ENCODE measurements at regions not wholly inside any gene's neighbourhood (a gene's known extent, or its start where the extent isn't known, plus 50 kb on each side); places are given as distances from the start of the nearest gene placed in this dataset.

DNA sequence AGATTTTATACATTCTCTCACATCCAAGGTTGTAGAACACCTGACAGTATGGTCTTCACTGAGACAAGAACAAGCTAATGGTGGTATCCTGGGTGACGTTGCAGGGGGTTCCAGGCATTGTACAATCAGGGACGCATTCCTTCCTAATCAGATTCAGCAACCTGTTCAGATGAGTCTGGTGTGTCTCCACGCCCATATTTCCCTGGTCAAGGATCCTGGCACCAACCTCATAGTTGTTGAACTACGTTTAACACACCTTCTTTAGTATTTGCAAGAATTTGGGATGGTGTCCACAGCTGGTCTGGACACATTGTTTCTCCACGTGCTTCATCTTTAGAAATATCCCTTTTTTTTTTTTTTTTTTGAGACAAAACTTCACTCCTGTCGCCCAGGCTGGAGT is 161.0 kb upstream of the CDYL start:
- DNase-seq = no peak

DNA sequence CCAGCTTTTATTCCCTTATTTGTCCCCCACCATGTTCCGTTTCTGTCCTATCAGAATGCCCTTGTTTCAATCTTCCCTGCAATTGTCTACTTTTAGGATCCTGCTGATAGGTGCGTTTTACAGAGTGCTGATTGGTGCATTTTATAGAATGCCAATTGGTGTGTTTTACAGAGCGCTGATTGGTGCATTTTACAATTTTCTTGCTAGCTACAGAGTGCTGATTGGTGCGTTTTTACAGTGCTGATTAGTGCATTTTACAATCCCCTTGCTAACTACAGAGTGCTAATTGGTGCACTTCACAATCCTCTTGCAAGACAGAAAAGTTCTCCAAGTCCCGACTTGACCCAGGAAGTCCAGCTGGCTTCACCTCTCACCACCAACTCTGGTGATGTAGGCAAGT is 161.6 kb upstream of the CDYL start:
- DNase-seq = no peak

DNA sequence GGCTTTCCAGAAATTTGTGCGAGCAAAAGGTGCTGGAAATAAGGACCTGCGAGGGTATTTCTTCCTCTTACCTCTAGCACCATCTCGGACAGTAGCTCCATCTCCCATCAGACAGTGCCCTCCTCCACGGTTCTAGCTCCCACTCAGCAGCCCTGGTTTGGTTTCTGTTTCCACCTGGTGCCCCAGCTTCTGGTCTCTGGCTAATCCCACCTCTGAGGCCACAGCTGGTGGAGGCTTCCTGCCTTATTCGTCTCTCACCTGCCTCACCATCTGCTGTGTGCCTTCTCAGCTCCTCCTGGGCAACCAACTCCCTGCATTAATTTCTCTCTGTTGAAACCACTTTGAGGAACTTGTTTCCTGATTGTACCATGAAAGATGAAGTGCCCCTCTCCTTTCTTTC is 162.4 kb upstream of the CDYL start:
- no peak for DNase-seq

DNA sequence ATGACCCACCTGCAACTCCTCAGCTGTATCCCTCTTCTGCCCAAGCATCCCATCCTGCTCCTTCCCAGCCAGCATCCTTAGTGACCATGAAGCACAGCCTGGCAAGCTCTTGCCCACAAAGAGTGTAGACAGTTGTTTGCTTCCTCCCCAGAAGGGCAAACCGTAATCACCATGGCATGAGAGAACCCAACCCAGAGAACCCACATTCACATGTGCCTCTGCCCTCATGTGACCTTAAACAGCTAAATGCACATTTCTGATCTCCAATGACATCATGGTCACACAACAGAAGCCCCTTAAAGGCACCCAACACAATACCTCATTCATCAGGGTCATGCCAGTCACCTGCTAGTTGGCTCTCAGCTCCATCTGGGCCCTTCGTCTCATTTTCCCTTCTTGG is 162.8 kb upstream of the CDYL start:
- DNase-seq = no peak

DNA sequence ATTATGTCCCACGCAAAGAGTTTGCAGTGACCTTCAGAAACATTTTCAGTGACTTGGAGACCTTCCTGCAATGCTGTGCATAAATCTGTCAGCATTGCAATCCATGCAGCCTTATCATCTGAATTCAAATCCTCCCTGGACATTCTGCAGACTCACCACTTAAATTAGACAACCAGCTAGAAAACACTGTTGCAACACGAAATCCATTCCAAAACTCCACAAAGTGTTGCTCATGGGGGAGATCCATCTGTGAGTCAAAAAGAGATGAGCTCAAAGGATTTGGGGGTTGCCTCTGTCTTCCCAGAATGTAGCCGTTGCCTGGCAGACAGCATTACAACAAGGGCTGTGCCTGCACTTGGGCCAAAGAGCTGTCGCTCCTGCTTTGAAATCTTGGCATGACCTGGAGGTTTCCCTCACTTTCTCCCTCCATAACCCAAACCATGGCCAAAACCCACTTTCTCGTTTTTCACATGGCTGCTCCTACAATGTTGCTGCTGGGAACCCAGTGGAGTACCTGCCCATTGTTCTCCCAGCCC is 163.5 kb upstream of the CDYL start:
- DNase-seq = peak; percentile 56

DNA sequence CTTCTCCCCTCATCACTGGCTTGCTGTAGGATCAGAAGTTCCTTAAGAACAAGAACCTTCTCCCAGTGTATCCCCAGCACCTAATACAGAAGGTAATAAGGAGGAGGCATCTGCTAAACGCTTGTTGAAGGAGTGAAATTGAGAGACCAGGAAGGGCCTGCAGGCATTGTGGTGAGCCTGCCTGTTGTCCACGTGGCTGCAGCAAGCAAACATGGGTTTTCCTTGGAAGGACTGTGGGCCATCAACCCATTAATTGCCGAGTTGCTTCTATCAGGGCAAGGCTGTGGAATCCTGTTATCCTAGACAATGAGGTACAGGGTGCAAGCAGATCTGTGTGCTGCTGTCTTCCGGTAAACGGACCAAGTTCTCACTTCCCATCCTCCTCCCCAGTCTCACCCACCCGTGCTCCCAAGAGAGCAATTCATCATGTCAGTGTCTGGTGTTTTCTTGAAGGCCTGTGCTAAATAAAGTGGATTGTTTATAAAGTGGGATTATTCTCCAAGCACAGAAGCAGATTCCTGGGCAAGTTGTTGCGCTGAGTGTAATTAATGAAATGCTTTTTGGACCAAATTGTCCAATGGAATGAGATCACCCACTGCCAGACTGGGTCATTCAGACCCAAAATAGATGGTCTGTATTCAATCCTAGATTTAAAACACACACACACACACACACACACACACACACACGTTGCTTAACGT is 164.6 kb upstream of the CDYL start:
- no peak for DNase-seq

DNA sequence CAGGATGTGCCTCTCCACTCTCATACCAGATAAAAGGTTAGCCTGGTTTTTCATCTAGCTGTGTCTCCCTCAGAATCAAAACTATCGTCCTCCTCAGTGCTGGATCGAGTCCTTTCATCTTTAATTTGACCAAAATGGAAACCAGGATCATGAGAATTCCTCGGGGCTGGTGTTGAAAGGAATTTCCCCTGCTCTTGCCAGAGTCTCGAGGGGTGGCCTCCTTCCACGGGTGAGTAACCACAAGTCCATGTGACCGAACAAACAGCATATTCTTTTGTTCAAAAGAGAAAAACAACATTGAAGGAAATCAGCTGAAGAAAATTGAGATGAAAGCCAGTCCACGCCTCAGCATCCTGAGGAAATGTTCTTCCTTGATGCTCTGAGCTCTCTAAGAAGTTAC is 165.9 kb upstream of the CDYL start:
- no peak for DNase-seq

DNA sequence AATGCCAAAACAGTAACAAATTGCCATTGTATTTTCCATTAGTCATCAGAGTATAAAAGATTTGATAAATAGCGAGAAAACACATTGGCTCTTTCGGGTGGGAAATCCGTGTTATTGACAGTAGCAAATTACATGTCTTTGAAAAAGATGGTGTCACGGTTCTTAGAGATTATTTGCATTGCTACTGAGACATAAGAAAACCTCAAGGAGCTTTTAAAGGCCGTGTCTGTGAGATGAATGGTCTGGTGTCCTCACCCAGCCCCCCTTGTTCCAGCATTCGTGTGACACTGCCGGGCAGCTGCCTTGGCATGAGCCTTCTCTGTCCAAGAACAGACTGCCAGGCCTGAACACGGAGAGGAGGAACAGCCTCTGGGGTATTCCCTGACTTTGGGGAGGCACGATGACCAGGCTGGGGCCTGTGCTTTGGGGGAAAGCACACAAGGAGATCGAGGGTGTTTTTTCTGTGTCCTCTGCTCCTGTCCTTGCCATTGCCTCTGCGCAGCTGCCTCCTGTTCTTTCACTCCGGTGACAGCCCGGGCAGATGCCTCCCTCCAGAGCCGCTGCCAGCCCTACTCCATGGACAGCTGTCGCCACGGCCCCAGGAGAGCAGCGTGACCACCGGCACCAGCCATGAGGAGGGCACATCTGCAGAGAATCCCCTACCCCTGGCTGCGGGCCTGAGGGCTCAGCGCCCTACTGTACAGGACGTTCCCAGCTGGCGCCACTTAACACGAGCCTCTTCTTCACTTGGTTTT is 167.7 kb upstream of the CDYL start:
- peak; percentile 39 for DNase-seq

DNA sequence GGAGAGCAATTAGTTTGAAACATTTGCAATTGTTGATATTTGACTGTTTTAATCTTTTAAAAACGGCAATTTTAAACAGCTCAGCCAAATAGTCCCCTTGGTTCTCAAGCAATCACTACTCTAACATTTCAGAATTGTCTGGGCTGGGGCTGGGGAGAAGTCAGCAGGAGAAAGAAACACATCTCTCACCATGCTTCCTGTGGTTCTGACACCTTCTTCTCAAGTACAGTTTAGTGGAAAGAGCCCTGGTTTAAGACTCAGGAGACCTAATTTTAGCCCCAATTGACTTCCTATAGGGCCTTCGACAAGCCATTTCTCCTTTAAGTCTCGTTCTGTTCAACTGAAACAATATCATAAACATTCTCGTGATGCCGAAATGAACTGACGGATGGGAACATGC is 168.4 kb upstream of the CDYL start:
- DNase-seq = no peak

DNA sequence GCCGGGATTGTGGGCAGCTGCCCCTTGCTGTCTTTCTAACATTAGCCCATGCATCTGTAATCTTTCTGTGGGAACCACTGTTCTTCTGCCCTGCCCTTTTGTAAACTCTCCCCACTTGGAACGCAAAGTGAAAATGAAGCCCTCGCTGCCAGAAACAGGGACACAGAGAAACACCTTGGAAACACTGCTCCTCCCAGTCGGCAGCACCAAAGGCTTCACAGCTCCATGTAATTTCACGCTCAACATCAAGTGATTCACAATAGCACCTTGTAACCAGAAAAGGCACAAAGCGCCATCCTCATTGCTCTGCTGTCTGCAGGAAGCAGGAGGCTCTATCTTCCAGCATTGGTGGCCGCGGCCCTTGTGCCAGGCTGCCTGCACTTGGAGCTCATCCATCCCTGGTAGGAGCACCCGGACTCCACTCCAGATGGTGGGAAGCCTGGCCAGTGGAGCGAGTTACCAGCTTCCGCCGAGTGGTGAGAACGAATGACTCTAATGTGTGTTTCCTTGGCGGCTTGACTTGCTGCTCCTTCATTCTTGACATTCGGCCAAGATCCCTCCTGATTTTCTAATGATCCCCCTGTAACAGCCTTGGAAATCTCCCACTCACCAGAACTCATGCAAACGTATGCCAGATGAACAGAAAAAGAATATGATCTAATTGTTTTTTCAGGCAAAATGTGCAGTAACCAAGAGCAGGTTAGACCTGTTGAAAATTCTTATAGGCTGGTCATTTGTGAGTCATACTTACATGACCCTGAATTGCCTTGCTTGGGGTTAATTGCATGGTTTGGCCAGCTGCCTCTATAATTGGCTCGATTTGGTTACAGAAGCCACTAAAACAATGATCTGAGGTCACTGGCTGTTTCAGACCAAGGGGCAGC is 169.1 kb upstream of the CDYL start:
- DNase-seq = peak; percentile 95

DNA sequence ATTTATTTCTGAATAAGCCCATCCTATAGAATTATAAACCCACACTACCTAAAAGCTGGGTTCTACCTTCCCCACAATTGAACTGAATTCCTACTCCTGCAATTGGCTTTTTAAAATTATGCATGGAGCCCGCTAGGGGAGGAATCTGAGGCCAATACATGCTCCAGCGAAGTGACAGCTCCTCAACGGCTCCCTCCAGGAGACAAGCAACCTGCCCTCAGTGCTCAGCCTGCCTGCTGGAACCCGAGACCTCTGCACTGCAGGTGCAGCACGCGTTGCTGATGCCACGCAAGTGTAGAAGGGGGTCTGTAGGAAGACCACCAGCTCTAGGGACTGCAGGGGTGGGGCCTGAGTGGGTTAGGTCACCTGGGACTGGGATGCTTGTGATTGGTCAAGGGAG is 170.2 kb upstream of the CDYL start:
- DNase-seq = no peak

DNA sequence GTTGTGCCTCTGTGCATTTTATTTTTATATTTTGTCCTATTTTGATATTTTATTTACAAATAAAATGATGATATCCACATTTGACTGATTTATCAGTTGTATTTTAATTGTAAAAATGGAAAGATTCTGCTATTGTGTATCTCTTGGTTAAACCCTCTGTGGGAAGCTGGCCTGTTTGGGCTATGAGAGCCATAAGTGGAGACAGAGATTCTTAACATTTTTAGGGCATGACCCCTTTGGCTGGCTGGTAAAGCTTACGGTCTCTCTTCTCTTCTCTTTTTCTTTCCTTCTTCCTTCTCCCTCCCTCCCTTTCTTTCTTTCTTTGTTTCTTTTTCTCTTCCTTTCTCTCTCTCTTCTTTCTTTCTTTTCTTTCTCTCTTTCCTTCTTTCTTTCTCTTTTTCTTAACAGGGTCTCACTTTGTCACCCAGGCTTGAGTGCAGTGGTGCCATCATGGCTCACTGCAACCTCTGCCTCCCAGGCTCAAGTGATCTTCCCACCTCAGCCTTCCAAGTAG is 172.3 kb upstream of the CDYL start:
- no peak for DNase-seq

DNA sequence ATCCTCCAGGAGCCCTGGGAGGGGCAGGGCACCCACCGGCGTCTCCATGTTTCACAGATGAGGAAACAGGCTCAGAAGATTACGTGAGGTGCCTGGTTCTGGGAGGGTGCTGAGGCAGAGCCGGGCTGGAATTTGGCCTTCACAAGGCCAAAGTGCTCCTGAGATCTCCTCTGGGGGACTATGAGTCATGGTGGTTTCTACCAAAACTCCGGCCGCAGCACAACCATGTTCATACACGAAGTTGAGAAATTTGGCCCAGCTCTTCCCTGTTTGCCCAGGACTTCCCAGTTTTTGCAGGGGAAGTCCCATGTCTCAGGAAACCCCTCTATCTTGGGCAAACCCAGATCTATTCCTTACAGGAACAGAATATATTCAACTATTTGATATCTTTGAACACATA is 172.9 kb upstream of the CDYL start:
- no peak for DNase-seq

DNA sequence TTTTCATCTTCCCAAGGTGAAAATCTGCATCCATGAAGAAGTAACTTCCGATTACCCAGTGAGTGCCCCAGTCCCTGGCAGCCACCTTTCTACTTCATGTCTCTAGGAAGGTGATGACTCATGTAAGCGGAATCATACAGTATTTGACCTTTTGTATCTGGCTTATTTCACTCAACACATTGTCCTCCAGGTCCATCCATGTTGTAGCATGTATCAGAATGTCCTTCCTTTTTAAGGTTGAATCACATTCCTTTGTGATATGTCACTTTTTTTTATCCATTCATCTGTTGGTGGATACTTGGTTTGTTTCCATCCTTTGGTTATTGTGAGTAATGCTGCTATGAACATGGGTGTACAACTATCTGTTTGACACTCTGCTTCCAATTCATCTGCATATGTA is 176.3 kb upstream of the CDYL start:
- no peak for DNase-seq

DNA sequence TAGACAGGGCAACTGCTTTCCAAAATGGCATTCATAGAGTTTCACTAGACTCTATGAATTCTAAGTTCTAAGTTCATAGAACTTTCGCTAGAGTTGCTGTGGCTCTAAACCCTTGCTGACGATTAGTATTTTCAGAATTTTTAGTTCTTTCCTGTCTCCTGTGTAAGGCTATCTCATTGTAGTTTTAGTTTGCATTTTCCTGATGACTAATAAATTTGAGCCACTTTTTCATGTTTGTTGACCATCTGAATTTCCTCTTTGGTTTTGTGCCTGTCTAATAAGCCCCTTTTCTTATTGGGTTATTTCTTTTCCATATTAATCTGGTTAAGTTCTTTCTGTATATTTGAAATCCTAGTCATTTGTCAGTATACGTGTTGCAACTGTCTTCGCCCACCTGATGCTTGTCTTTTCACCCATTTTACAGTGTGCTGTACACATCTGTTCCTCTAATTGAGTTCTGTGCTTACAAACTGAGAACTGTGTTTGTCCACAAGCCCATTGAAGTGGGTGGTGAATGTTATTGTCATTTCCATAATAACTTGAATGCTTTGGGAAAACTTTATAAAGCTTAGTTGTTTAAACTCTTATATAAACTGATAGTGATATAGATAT is 177.7 kb upstream of the CDYL start:
- no peak for DNase-seq

DNA sequence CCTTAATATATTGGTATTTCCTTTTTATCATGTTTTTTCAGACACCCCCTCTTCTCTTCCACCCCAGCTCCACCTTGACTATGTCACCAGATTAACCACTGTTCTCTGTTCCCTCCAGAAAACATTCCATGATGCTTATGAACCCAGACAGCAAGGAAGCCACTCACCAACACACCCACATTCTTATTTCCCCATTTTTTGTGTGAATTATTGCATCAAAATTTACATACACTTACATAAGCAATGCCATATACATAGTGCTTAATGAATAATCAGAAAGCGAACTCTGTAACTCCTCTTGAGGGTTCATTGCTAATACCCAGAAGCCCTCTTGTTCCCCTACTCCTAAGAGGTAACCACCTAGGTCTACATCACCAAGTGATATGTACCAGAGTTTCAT is 182.3 kb upstream of the CDYL start:
- DNase-seq = no peak

DNA sequence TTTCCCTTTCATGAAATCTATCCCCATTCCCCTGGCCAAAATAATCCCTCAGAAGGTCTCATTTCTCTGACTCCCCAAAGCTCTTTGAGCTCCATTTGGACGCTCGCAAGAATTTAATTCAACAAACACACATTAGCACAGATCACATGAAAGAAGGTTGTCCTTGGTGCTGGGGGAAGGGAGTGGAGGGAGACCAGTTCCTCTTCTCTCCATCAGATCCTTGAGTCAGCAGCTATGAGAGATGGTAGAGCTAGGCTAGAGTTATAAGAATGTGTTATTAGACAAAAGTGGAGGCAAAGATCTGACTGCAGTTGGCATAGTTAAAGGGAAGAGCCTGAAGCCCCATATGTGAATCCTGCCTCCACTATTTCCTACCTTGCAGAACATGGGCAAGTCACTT is 184.2 kb upstream of the CDYL start:
- DNase-seq = no peak

DNA sequence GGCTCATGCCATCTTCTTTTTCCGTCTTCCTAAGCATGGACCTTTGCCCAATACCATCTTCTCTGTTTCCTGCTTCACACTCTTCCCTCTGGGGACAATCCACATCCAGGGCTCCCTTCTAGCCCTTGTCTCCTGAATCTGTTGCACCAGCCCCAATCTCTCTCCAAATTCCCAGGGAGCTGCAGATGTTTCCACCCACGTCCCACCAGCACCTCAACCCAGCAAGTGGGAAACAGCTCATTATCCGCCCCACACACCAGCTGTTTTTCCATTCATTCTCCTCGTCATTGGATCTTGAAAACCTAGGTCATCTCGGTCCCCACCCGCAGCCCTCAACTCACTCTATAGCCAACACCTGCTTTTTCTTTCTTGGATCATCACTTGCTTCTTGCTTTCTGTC is 185.0 kb upstream of the CDYL start:
- no peak for DNase-seq

DNA sequence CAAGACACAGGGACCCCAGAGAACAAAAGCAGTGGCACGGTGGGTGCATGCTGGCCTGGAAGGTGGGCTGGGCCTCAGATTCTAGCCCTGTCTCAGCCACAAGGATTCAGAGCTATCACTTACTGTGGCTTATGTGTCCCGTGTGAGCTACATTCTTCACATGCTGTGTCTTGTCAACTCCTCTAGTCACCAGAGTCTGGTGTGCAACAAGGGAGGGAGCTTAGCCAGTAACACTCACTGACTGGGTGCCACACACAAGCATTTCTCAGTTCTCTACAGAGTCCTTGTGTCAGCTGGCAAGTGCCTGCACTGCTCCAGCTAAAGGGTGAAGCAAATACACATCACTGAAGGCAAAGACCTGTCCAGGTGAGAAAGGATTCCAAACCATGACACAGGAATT is 186.9 kb upstream of the CDYL start:
- DNase-seq = no peak

DNA sequence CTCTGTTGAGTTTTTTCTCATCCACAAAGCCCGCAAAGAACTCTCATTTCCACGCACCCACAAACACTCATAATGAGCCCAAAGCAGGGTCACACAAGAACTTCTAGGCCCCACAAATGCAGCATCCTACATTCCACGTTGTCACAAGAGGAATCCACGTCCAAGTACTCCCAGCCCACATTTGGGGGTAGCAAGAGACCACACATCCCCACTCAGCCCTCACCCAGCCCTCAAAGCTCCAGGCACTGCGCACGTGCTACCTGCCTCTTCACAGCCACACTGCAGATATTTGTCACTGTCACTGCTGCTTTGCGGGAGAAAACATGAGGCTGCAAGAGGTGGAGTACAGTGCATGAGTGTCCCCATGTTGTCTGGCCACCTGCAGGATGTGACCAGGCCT is 187.6 kb upstream of the CDYL start:
- no peak for DNase-seq

DNA sequence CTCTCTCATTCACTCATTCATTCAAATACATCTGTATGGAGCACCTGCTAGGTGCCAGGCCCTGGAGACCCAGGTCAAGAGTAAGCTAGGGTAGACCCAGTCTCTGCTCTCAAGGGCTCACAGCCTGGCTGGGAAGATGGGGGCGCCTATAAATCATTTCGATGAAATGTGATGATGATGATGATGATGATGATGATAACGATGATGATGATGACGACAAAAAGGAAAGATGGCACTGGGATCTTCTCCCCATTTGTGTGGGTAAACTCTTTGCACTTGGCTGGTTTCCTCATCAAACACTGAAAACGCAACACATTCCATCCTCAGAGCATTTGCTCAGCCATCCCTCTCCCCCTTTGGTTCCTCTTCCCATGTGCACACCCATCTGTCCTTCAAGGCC is 188.0 kb upstream of the CDYL start:
- no peak for DNase-seq

DNA sequence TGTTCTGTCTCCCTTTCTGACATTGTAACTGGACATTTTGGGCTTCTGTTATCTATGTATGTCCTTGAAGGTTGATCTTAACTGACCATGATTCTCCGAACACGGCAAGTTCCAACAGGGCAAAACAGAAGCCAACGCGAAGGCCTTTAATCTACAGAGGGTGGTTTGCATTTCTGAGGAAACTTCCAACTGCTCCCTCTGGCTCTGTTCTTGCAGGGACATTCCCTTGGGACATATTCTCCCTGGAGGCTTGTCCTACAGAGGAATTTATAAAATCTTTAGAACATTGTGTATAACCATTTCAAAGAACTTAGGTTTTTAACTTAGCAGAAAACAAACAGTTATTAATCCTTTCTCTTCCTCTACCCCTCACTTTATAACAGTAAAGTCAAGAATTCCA is 189.0 kb upstream of the CDYL start:
- DNase-seq = no peak

DNA sequence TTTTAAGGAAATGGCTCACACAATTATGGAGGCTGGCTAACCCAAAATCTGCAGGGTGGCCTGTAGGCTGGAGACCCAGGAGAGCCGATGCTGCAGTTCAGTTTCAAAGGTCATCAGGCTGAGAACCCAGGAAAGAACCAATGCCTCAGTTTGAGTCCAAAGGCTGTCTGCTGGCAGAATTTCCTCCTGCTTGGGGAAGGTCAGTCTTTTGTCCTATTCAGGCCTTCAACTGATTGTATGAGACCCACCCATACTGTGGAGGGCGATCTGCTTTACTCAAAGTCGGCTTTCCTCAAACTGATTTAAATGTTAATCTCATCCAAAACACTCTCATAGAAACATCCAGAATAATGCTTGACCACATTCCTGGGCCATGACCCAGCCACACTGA is 189.7 kb upstream of the CDYL start:
- no peak for DNase-seq
